Subcutaneous abdominal adipose tissue (tissue), 5 donors: ENCODE measurements at regions not wholly inside any gene's neighbourhood (a gene's known extent, or its start where the extent isn't known, plus 50 kb on each side); places are given as distances from the start of the nearest gene placed in this dataset.

Source experiments
- H3K27ac ChIP-seq: one replicate; pipeline ENCODE4 v1.7.0; 2013; ENCODE audit warnings: low read depth, mild to moderate bottlenecking, inconsistent platforms, low read length, moderate library complexity
- H3K27me3 ChIP-seq, 5 donors: one replicate each; pipeline ENCODE4 v1.7.0; 2013; ENCODE audit warnings: low read length in 5 of 5, inconsistent platforms in 1 of 5; ENCODE audit not compliant: control insufficient read depth in 5 of 5, insufficient read depth in 4 of 5
- H3K36me3 ChIP-seq, 5 donors: one replicate each; pipeline ENCODE4 v1.7.0; 2013; ENCODE audit warnings: low read length in 5 of 5; ENCODE audit not compliant: control insufficient read depth in 5 of 5, insufficient read depth in 5 of 5
- H3K4me1 ChIP-seq, 5 donors: one replicate each; pipeline ENCODE4 v1.7.0; 2013; ENCODE audit warnings: low read length in 5 of 5, mild to moderate bottlenecking in 3 of 5, moderate library complexity in 1 of 5; ENCODE audit not compliant: control insufficient read depth in 5 of 5, insufficient read depth in 5 of 5
- H3K4me3 ChIP-seq, 5 donors: one replicate each; pipeline ENCODE4 v1.7.0; 2013; ENCODE audit warnings: low read length in 5 of 5, low read depth in 1 of 5
- H3K9ac ChIP-seq, 5 donors: one replicate each; pipeline ENCODE4 v1.7.0; 2013; ENCODE audit warnings: low read length in 5 of 5, mild to moderate bottlenecking in 4 of 5, moderate library complexity in 3 of 5
- H3K9me3 ChIP-seq, 5 donors: one replicate each; pipeline ENCODE4 v1.7.0; 2013; ENCODE audit warnings: low read length in 5 of 5; ENCODE audit not compliant: control insufficient read depth in 5 of 5
- donor health status: healthy.
- donor health status: healthy.
- donor health status: healthy.
- donor health status: healthy.
- donor health status: healthy.

DNA sequence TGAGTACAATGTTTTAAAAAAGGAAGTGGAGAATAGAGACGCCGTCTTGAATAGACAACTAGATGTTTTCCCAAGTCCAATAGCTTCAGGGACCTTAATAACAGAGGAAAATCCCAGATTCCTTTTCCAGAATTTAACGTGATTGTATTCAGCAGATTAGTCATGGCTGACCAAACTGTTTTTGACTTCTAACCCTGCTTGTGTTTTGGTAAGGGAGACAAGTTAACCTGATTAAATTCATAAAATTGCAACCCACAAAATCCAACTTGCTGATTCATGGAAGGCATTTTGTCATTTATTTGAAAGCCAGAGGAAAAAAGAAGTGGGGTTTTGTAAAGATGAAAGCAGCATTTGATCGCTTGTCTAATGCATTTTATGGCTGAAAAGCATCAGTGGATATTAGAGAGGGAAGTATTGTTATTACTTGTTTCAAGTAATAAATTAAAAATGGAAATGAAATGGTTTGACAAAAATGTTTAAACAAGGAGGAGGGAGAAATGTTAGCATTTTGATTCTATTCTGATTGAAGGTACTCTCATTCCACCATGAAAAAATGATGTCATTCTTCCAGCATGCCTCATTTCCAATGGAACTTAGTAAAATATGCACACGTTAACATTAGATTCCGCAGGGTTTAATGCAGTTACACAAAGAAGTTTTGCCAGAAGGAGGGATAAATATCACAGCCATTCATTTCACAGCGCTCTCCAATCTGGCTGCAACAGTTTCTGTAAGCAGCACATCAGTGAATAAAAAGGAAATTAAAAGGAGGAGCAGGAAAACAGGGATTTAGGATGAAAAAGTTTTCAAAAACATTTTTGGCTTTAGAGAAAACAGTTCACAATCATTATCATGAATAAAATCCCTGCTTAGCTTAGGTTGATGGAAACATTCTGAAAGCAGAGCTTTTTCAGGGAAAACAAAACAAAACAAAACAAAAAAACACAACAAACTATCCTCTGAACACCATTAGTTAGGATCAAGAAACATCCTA, 314.7 kb downstream of the PRR16 start:
- Histone ChIP-seq H3K27ac (no peak overlapping the region), H3K4me3 (no peak overlapping the region), H3K27me3 (no peaks in the 10 kb centered on the region), H3K9me3 (no peaks in the 10 kb centered on the region), H3K4me1 (no peaks in the 10 kb centered on the region), H3K9ac (no peak overlapping the region), H3K36me3 (no peaks in the 10 kb centered on the region)

DNA sequence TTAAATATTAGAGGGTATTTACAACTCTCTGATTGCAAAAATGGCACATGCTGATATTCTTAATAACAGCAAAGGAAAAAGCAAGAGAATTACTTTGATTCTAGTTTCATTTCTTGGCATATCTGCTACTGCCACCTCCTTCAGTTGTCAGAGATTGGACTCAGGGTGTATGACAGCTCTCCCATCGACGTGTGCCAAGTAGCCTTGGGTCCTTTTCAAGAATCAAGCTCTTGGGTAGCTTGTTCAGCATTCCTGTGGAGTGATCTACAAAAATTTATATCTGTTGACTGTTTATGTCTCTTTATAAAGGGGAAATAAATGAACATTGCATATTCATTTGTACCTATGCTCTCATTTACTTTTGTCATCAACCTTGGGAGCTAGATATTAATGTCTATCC, 315.6 kb downstream of the PRR16 start:
- Histone ChIP-seq H3K27me3 (no peaks in the 10 kb centered on the region), H3K9me3 (no peaks in the 10 kb centered on the region), H3K4me1 (no peaks in the 10 kb centered on the region), H3K4me3 (no peak overlapping the region), H3K36me3 (no peaks in the 10 kb centered on the region), H3K27ac (no peak overlapping the region), H3K9ac (no peak overlapping the region)

DNA sequence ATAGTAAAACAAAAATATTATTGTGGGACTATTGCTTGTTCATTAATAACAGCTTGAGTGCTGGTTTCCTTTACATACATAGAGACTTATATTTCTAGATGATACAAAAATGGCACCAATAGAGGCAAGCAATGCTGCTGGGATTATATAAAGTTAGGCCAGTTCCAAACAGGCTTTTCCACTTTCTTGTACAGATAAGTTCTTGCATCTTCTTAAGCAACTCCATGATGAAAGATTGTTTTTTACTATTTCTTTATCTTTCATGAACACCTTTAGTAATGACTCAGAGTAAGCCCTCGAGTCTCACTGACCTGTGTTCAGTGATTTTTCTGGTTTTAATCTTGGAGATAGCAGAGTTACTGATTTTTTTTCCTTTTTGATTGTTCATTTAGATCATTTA, 324.4 kb downstream of the PRR16 start:
- Histone ChIP-seq H3K4me3 (no peak overlapping the region), H3K4me1 (no peaks in the 10 kb centered on the region), H3K9ac (no peak overlapping the region), H3K36me3 (no peaks in the 10 kb centered on the region), H3K9me3 (no peaks in the 10 kb centered on the region), H3K27ac (no peak overlapping the region), H3K27me3 (no peaks in the 10 kb centered on the region)

DNA sequence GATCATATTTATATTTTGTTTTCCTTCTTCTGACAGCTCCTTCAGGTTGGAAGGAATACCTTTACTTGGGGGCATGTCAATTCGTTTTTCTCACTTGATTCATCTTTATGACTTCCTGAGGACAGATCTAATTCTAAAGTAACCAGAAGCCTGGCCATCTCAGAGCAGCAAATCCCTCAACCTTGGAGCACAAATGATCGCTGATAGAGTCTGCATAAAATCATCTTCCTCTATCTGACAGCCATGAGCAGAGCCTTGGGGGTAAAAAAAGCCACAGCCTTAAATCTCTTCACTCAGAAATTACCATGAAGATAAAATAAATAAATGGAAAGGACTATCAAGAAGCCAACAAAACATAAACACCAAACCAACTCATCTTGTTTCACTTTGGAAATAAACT, 325.8 kb downstream of the PRR16 start:
- Histone ChIP-seq H3K9ac (no peak overlapping the region), H3K36me3 (no peaks in the 10 kb centered on the region), H3K27ac (no peak overlapping the region), H3K4me1 (no peaks in the 10 kb centered on the region), H3K27me3 (no peaks in the 10 kb centered on the region), H3K9me3 (no peaks in the 10 kb centered on the region), H3K4me3 (no peak overlapping the region)

DNA sequence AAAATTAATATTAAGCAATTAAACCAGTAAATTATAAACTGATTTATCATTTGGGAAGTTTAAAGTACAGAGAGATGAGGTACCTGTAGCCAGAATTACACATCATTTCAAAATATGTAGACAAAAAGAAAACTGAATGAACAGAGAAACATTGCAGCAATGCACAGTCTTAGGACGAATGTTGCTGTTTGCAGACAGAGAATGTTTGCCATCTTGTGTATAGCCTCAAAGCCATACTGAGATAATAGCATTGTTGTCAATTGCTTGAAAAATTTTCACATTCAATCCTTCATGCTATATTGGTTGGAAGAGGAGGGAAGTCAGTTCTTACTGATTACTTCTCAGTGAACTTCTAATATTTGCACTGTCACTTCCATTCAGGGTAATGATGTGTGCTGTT, 326.2 kb downstream of the PRR16 start:
- no peak overlapping the region for H3K27ac ChIP-seq
- H3K4me1 ChIP-seq, result no peaks in the 10 kb centered on the region
- H3K4me3 ChIP-seq, result no peak overlapping the region
- no peaks in the 10 kb centered on the region for H3K27me3 ChIP-seq
- H3K9me3 ChIP-seq, result no peaks in the 10 kb centered on the region
- no peaks in the 10 kb centered on the region for H3K36me3 ChIP-seq
- H3K9ac ChIP-seq, result no peak overlapping the region

DNA sequence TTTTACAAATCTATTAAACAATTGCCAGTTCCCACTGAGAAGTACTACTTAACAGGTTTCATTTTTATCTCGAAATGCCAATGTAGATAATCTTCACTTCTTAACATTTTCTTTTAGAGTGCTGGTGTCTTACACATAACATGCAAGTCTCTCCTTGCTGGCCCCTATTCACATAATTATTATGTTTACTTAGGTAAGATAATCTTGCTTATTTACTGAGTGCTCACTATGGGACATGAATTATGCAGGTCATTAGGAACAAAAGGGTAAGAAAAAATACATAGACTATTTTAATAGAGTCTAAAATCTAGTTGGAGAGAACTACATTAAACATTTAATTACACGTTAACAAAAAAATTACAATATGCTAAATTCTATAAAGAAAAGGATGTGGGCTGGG, 328.4 kb downstream of the PRR16 start:
- no peaks in the 10 kb centered on the region for H3K9me3 ChIP-seq
- H3K27me3 ChIP-seq, result no peaks in the 10 kb centered on the region
- no peak overlapping the region for H3K4me3 ChIP-seq
- no peaks in the 10 kb centered on the region for H3K4me1 ChIP-seq
- no peak overlapping the region for H3K9ac ChIP-seq
- no peaks in the 10 kb centered on the region for H3K36me3 ChIP-seq
- no peak overlapping the region for H3K27ac ChIP-seq

DNA sequence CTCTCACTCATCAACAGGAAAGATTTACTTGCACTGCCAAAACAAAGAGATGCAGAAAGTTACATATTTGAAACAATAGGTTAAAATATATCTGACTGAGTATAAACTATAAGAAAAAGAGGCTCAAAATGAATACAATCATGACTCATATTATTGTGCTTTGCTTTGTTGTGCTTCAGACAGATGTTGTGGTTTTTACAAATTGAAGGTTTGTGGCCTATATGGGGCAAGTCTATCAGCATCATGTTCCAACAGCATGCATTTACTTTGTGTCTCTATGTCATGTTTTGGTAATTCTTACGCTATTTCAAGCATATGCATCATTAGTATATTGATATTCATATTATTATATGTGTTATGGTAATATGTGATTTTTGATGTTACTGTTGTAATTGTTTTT, 330.0 kb downstream of the PRR16 start:
- H3K9ac ChIP-seq, result no peak overlapping the region
- no peaks in the 10 kb centered on the region for H3K4me1 ChIP-seq
- no peaks in the 10 kb centered on the region for H3K27me3 ChIP-seq
- H3K4me3 ChIP-seq, result no peak overlapping the region
- no peaks in the 10 kb centered on the region for H3K9me3 ChIP-seq
- no peak overlapping the region for H3K27ac ChIP-seq
- H3K36me3 ChIP-seq, result no peaks in the 10 kb centered on the region

DNA sequence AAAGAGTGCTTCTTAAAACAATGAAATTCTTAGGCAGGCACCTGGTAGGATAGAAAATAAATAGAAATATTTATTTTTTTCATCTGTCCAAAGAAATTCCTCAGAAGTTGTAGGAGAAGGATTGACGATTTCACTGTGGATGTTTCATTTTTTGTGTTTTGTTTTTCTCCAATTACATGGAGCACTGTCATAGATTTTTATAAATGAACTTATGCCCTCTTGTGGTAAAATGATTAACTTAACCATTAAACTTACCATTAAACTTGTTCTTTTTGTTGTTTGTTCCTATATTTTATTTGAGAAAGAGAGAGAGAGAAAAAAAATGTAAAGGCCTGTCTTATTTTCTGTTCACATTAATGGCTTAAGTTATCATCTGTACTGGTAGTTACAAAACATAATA, 339.2 kb downstream of the PRR16 start:
- Histone ChIP-seq H3K4me1 (peaks cover 0 to 5% (median 0%) of the 10 kb centered on the region in 5 donors), H3K27ac (no peak overlapping the region), H3K4me3 (no peak overlapping the region), H3K36me3 (no peaks in the 10 kb centered on the region), H3K9ac (no peak overlapping the region), H3K27me3 (no peaks in the 10 kb centered on the region), H3K9me3 (no peaks in the 10 kb centered on the region)

DNA sequence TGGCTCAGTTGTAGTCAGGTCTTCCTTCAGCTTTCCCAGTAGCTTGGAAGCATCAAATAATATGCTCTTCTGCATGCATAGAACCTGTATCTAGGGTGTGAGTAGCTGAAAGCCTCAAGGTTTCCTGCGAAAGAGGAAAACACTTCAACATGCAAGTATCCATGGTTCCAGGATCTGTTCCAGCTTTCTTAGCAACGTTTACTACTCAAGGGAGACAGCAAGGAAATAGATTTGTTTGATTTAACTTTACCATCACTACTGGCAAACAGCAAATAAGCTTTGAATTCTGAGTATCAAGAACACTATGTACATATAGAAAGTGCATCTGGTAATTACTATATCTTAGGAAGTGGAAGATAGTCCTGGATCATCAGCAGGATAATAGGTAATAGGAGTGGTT, 341.0 kb downstream of the PRR16 start:
- Histone ChIP-seq H3K27ac (no peak overlapping the region), H3K36me3 (no peaks in the 10 kb centered on the region), H3K4me3 (no peak overlapping the region), H3K9ac (no peak overlapping the region), H3K27me3 (no peaks in the 10 kb centered on the region), H3K4me1 (peaks cover 0 to 5% (median 0%) of the 10 kb centered on the region in 5 donors), H3K9me3 (no peaks in the 10 kb centered on the region)

DNA sequence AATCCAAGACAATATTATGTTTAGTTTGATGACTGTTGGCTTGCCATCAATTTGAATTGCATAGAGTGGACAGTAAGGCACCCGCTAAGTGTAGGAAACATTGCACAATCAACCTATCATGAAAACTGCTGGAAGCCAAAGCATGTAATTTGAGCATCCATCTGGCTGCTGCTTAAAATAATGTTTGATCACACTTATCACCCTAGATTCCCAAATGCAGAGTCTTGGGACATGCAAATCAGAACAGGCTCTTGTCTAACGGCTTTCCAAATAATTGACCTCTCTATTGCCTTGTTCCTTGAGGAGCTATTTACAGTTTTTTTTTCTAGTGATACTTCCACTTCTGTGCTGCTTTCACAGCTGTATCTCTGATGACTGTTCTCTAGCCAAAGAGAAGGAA, 342.1 kb downstream of the PRR16 start:
- Histone ChIP-seq H3K27me3 (no peaks in the 10 kb centered on the region), H3K27ac (no peak overlapping the region), H3K36me3 (no peaks in the 10 kb centered on the region), H3K4me3 (no peak overlapping the region), H3K9ac (no peak overlapping the region), H3K4me1 (peaks cover 0 to 5% (median 0%) of the 10 kb centered on the region in 5 donors), H3K9me3 (no peaks in the 10 kb centered on the region)
